ENCODE measurements at regions not wholly inside any gene's neighbourhood (a gene's known extent, or its start where the extent isn't known, plus 50 kb on each side); places are given as distances from the start of the nearest gene placed in this dataset.
"Not testable (repeated sequence)": the region's sequence is repeated elsewhere in the genome, so short reads cannot be mapped to it uniquely, and the experiment has no call there.

- no peak for DNase-seq
- in situ Hi-C loops (cut with MboI; ENCODE audit: low pct_unique_long_range_greater_than_20kb, low sequenced_read_pairs): no loop called here
Measured at GRCh38 chr3:6743067-6743720, 117.7 kb upstream of the GRM7 start.

GRCh38 chr3:6746443-6746842 is 114.5 kb upstream of the GRM7 start:
- DNase-seq: no peak
- in situ Hi-C loops (cut with MboI; ENCODE audit: low pct_unique_long_range_greater_than_20kb, low sequenced_read_pairs): no loop called here

DNA sequence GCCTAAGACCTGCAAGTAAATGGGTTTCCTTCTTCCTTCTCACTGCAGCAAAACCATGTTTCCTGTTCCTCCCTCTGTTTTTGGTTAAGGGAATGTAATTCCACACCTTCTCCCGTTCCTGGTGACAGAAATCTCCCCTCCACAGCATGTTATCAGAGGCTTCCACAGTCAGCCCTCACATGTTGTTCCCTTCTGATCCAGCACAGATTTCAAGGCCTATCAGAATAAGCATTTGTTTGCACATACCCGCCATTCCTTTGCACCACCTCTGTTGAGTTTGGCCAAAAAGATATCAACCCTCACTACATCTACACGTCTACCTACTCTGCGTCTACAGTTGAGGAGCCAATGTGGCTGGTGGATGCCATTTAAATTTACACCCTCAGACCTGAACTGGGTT is 113.9 kb upstream of the GRM7 start:
- no peak for DNase-seq
- in situ Hi-C loops (cut with MboI; ENCODE audit: low pct_unique_long_range_greater_than_20kb, low sequenced_read_pairs): no loop called here

- no peak for DNase-seq
- in situ Hi-C loops (cut with MboI; ENCODE audit: low pct_unique_long_range_greater_than_20kb, low sequenced_read_pairs): no loop called here
Measured at GRCh38 chr3:6750782-6751181, 110.1 kb upstream of the GRM7 start.

GRCh38 chr3:6753536-6753935 is 107.4 kb upstream of the GRM7 start:
- DNase-seq: no peak

DNA sequence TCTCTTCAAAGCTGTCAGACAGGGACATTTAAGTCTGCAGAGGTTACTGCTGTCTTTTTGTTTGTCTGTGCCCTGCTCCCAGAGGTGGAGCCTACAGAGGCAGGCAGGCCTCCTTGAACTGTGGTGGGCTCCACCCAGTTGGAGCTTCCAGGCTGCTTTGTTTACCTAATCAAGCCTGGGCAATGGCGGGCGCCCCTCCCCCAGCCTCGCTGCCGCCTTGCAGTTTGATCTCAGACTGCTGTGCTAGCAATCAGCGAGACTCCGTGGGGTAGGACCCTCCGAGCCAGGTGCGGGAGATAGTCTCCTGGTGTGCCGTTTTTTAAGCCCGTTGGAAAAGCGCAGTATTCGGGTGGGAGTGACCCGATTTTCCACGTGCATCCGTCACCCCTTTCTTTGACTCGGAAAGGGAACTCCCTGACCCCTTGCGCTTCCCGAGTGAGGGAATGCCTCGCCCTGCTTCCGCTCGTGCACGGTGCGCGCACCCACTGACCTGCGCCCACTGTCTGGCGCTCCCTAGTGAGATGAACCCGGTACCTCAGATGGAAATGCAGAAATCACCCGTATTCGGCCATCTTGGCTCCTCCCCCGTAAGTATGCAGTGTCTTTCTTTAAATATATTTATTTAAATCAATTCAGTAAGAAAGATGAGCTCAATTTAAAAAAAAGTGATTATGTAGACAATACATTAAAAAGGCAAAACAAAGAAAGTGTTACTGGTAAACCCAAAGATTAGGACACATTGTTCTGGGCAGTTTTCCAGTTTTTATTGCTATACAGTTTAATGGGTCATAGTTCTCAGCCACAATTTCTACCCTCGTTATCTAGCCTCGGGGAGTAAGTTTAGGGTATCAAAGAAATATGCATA is 91.2 kb upstream of the GRM7 start:
- DNase-seq; in situ Hi-C loops (cut with MboI; ENCODE audit: low pct_unique_long_range_greater_than_20kb, low sequenced_read_pairs): not testable (repeated sequence)

More at GRCh38 chr3:6753536-6753935, 107.4 kb upstream of the GRM7 start:
- in situ Hi-C loops (cut with MboI; ENCODE audit: low pct_unique_long_range_greater_than_20kb, low sequenced_read_pairs): no loop called here

DNA sequence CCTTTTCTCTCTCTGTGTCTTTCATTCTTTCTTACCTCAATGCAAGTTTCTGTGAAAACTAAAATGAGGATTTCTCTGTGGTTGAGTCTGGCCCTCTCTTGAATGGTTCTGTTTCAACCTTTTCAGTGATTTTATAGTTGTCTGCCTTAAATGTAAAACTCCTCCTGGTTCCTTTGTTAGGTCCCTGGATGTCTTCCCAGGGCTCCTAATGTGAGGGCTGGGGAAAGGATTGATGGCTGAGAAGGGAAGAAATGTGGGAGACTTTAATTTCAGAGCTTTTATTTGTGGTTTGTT is 90.6 kb upstream of the GRM7 start:
- in situ Hi-C loops (cut with MboI; ENCODE audit: low pct_unique_long_range_greater_than_20kb, low sequenced_read_pairs): no loop called here
- DNase-seq: no peak

DNA sequence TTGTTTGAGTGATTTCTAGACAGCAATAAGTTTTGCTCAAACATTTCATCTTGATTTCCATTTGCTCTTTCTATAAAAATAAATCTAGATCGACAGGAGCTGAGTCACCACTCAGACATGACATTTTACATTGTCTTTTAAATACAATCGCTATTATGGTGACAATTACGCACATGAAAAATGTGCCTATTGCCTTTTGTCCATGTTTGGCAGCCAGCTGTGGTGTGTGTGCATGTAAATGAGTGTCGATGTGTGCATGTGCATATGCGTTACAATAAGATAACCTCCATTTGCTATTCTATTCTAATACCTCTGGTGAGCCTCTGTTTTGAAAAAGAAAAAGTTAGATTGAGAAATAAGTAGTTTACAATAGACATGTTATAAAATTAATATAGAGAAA is 89.7 kb upstream of the GRM7 start:
- DNase-seq: no peak
- in situ Hi-C loops (cut with MboI; ENCODE audit: low pct_unique_long_range_greater_than_20kb, low sequenced_read_pairs): no loop called here

- no peak for DNase-seq
Measured at GRCh38 chr3:6779140-6779539, 81.8 kb upstream of the GRM7 start.

GRCh38 chr3:6781092-6781491 is 79.8 kb upstream of the GRM7 start:
- in situ Hi-C loops (cut with MboI; ENCODE audit: low pct_unique_long_range_greater_than_20kb, low sequenced_read_pairs): no loop called here
- DNase-seq: no peak

More at GRCh38 chr3:6779140-6779539, 81.8 kb upstream of the GRM7 start:
- in situ Hi-C loops (cut with MboI; ENCODE audit: low pct_unique_long_range_greater_than_20kb, low sequenced_read_pairs): no loop called here

- in situ Hi-C loops (cut with MboI; ENCODE audit: low pct_unique_long_range_greater_than_20kb, low sequenced_read_pairs): no loop called here
- DNase-seq: no peak
Measured at GRCh38 chr3:6785726-6786125, 75.2 kb upstream of the GRM7 start.

DNA sequence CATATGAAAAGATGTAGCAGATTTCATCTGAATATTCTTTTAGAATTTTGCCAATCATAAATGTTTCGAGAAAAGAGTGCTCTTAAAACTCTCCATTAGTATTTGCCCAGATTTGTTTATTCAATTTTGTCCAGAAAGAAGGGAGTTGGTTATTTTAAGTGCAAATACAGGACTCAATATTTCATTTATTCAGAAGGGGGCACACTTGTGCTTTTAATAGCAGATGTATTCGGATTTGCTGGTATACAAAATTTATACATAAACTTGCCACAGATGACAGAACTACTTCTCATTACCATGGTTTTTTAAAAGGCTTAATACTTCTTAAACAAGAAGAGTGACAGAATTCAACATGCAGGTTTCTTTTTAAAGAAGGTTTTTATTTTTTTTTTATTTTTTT is 69.8 kb upstream of the GRM7 start:
- in situ Hi-C loops (cut with MboI; ENCODE audit: low pct_unique_long_range_greater_than_20kb, low sequenced_read_pairs): no loop called here

DNA sequence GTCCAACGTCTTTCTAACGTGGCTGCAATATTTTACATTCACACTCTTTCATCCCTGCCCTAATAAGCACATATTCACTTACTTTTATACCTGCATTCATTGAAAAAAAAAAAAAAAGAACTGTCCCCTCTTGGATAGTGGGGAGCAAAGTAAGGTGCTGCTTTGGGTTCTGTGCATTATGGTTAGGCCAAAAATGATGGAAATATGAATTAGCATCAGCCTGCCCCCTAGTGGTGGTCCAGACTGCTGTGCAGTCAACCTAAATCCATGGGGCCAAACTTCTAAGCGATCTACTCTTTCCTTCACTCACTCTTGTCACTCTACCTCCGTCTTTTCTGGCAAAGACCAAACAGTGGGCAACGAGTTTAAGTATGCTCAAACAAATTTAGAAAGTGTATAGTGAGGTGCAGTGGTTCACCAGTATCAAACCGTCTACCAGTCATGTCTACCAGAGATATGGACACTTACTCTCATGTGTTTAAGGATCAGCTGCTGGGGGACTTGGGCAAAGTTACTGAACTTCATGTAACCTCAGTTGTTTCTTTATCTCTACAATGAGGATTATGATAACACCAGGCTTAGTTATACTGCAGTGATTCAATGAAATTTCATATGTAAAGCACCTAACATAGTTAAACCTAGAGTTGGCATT is 61.5 kb upstream of the GRM7 start:
- in situ Hi-C loops (cut with MboI; ENCODE audit: low pct_unique_long_range_greater_than_20kb, low sequenced_read_pairs): no loop called here
- peak; percentile 39 for DNase-seq

More for the DNA sequence above, 69.8 kb upstream of the GRM7 start:
- DNase-seq: no peak

DNA sequence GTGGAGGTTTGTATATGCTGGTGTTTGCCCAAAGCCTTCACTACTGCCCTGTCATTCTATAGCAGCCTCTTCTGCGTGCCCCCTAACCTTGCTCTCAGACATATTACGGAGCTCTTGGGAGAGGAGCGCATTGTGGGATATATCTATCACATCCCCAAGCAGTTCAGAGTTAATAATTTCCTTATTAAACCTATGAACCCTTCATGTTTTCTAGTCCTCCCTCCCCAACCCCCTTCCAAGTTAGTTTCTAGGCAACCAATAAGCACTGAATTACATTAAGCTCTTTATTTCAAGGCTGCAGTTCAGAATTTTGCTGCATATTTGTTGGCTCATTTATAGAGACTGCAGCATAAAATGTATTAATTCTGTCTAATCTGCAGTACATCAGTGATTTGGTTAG is 57.3 kb upstream of the GRM7 start:
- in situ Hi-C loops (cut with MboI; ENCODE audit: low pct_unique_long_range_greater_than_20kb, low sequenced_read_pairs): no loop called here
- DNase-seq: no peak

DNA sequence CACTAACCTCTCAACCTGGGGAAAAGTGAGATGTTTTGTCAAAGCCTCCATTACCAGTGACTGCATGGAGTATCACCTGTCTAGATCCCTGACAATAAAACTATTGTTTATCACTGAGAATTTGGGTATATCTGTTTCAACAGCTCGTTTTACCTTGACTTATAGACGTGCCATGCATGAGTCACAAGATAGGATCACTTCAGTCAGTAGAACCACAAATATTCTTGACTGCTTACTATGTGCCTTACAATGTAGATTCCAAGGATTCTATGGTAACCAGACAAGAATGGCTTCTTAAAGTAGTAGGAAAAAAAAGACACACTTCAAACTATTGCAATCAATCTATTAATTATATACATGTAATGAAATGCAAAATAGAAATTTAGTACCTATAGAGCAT is 55.7 kb upstream of the GRM7 start:
- no peak for DNase-seq
- in situ Hi-C loops (cut with MboI; ENCODE audit: low pct_unique_long_range_greater_than_20kb, low sequenced_read_pairs): no loop called here

GRCh38 chr3:6806991-6807390 is 53.9 kb upstream of the GRM7 start:
- DNase-seq: no peak
- in situ Hi-C loops (cut with MboI; ENCODE audit: low pct_unique_long_range_greater_than_20kb, low sequenced_read_pairs): no loop called here

- DNase-seq: no peak
- in situ Hi-C loops (cut with MboI; ENCODE audit: low pct_unique_long_range_greater_than_20kb, low sequenced_read_pairs): no loop called here
Measured at GRCh38 chr3:6807967-6808588, 52.8 kb upstream of the GRM7 start.

DNA sequence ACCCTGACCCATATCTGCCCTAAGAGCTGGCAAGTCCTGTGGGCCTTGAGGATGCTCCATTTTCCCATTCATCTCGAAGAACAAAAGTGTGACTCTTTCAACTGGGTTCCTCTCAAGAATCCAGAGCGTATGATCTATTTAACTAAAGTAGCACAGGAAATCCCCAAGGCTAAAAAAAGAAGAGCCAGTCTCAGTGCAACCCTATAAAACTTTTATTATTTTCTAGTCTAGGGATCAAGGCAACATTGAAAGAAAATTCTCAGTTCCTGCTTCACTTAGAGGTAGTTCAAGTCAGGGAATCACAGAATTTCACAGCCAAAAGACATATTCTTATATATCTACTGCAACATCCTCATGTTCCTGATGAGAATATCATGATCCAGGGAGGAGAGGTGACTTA is 51.6 kb upstream of the GRM7 start:
- in situ Hi-C loops (cut with MboI; ENCODE audit: low pct_unique_long_range_greater_than_20kb, low sequenced_read_pairs): no loop called here
- DNase-seq: no peak
